GM19240 (cell line): ENCODE measurements at regions not wholly inside any gene's neighbourhood (a gene's known extent, or its start where the extent isn't known, plus 50 kb on each side); places are given as distances from the start of the nearest gene placed in this dataset.

Source experiments
- DNase-seq: peaks from one replicate; pipeline ENCODE4 v3.0.0; 2011; ENCODE audit warnings: low spot score; ENCODE audit not compliant: insufficient read length

DNA sequence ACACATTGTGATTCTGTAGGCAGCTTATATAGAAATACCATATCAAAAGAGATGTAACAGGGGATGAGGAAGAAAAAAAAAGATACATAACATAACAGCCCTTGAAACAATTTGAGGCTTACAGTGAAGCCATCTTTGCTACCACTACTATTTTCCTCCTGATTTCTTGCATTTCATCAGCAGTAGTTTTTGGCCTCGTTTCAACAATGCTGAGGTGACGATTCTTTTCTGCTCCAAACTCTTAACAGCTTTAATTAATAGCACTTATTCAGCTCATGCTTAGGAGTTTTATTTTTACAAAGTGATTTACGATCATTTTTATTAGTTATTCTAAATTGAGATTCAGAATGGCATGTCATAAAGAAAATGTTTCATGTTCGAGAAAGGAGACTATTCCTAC is 163.2 kb downstream of the DCK start:
- DNase-seq: no peak

GRCh38 chr4:71162386-71162785 is 168.9 kb downstream of the DCK start:
- no peak for DNase-seq

GRCh38 chr4:71163317-71163716 is 169.9 kb downstream of the DCK start:
- no peak for DNase-seq

DNA sequence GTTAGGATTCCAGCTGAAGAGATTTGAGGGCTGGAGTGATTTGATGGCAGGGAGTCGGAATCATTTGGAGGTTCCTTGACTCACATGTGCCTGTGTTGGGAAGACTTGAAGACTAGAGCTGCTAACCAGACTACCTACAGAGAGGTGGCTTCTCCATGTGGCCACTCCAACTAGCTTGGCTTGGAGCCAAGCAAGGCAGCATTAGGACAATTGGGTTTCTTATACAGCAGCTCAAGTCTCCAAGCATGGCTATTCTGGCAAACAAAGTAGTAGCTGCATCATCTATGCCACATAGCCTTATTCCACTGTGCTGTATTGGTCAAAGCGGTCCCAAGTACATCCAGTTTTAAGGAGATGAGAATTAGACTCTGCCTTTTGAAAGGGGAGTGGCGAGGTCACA is 171.7 kb upstream of the SLC4A4 start:
- no peak for DNase-seq

DNA sequence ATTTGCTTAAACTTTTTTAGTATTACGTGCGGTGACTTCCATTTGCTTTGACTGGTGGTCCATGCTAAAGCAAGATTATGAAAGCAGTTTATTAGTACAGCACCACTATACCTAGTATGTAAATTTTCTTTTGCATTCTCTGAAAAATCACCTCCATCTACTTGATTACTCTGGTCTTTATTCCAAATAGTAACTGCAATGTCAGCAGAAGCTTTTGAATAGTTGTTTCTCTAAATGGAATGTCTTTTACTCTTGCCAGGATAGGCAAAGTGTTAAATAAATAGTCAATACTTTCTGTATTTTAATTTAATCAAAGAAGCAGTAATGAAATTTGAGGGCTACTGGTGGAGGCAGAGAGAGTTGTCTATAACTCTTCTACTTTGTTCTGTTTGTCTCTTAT is 167.2 kb upstream of the SLC4A4 start:
- DNase-seq: no peak

- no peak for DNase-seq
Measured at GRCh38 chr4:71181332-71181731, 157.5 kb upstream of the SLC4A4 start.

- peak; percentile 48 for DNase-seq
Measured at GRCh38 chr4:71184195-71184781, 154.5 kb upstream of the SLC4A4 start.

GRCh38 chr4:71185037-71185436 is 153.8 kb upstream of the SLC4A4 start:
- no peak for DNase-seq

DNA sequence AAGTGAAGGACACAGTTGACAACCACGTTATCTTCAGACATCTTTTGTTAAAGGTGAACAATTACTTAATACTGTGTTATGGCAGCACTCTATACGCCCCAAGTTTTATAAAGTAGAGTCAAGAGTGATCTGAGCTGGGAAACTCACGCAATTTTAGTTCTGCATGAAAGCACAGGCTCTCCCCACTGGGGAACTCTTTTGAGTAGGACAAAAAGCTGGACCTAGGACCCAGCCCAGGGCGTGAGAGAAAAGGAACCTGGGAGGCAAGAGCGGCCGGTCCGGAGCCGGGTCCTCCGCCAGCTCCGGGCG is 152.6 kb upstream of the SLC4A4 start:
- DNase-seq: no peak

DNA sequence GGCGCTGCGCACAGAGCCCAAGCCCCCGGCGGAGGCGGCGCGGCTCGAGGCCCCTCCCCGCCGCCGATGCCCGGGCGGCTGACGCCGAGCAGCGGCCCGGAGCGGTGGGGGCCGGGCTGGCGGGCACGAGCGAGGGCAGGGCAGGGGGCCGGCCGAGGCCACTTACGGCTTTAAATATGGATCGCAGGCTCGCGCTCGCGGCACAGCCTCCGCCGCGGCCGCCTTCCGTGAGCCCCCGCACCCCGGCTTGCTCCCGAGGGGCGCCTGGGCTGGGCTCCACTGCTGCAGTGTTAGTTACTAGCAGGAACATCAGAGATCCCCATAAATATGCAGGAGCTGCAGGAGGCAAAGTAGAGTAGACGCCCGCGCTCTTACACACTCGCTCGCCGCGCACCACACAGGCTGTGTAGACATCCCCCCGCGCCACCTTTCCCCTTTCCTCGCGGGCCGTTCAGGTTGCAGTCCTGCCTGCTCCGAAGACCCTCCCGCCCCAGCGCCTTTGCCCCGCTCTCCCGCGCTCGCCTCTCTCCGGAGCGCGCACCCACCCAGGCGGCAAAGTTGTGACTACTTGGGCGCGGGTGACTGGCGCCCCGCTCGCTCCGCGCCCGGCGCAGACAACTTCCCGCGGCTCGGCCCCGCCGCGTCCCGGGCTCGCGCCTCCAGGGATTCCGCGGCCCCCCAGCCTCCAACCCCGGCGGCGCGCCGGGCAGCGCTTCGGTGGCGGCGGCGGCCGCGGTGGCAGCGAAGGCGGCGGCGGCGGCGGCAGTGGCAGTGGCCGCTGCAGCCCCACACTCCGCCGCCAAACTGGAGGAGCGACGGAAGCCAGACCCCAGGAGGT is 152.0 kb upstream of the SLC4A4 start:
- no peak for DNase-seq

GRCh38 chr4:71187404-71188155 is 151.2 kb upstream of the SLC4A4 start:
- no peak for DNase-seq

DNA sequence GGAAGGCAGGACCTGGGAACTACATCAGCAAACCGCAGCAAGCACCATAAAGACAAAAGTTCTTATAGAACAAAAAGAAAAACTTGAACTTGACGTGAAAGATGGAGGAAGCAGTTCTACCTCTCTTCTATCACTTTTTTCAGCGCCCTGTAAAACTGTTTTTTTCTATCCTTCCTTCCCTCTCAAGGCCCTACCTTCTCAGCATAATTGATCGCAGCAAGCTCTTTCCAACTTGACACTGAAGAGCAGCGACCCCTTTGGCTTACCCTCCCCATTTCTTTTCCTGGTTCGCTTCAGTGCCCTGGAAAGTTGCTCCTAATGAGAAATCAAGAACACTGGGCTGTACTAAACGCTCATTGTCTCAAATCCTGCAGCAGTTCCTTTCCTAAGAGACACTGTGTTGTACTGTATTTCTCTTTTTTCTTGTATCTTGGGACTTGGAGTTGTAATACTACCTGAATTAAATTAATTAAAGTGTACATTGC is 150.6 kb upstream of the SLC4A4 start:
- DNase-seq: no peak

DNA sequence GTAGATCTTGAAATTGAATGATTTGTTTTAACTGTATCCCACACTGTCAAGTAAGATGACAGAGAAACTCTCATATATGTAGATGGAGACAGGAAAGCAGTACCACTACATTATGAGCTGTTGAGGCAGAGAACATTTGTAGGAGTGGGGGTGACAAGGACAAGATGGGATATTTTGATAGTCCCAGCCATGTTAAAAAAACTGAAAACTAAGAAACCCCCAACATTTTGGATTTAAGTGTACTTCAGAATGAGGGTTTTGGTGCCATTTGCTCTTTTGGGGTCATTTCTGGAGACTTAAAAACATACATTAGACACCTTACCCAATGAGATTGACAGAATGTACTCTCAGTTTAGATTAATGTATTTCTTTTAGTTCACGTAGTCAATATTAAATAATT is 149.9 kb upstream of the SLC4A4 start:
- no peak for DNase-seq

- no peak for DNase-seq
Measured at GRCh38 chr4:71189471-71189870, 149.3 kb upstream of the SLC4A4 start.

- DNase-seq: no peak
Measured at GRCh38 chr4:71194454-71194853, 144.4 kb upstream of the SLC4A4 start.

DNA sequence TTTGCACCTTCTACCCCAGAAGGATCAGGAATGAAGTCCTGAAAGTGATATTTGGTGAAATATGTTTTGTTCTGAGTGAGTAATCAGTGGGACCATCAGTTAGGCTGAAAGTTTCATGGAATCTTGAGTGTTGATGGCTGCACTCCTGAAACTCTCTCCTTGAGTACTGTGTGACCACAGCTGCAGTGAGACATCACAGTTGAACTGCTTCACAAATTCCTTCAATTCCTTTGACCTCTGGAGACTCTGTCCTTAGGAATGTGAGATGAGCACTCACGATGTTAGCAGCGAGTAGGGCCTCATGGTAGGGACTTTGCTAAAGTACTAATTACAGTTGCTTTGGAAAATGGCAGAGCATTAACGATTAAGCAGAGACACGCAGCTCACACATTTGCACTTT is 142.9 kb upstream of the SLC4A4 start:
- no peak for DNase-seq

- no peak for DNase-seq
Measured at GRCh38 chr4:71198958-71199357, 139.9 kb upstream of the SLC4A4 start.

GRCh38 chr4:71201057-71201456 is 137.8 kb upstream of the SLC4A4 start:
- DNase-seq: no peak

DNA sequence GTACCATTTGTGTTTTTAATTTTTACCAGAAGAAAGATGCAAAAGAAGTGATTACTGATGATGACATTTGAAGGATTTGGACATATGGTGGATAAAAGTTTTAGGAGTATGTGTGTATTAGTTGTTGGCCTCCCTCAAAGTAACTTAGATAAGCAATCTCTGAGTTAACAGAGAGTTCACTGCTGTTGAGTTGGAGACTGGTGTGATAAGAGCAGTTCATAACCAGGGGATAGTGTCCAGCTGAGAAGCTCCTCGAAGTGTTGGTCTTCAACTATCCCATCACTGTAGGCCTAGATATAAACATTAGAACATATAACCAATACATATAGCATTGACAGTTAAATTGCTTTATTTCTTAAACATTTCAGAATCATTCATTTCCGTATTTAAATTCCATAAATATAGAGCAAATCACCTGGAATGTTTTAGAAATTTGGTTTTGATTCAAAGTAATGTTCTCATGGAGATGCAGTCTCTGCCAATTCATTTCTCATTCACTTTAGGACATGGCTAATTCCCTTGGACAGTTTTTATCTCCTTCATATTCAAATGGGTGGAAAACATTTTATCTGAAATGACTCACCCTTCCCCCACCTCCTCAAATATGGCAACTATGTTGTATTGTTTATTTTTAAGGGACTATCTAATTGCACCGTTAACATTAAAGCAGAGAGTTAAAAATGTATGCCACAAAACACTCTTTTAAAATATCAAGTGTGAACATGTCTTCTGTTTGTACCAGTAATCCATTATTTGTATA is 136.8 kb upstream of the SLC4A4 start:
- no peak for DNase-seq

DNA sequence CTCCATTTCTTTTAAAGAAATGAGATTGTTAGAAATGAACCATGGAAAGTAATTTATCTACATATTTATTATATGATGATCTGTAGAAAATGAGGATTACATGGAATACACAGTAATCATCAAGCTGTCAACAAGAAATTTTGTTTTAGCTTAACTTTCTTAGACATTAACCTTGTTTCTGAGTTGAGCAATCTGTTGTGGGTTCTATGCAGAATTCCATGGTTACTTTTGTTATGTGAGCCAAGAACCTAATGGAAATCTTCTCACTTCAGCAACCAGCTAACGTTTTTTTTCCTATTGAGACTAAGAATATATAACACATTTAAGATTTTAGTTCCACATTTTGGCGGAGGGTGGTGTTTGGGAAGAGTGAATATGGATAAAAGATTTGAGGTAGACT is 136.1 kb upstream of the SLC4A4 start:
- DNase-seq: no peak

GRCh38 chr4:71204056-71204455 is 134.8 kb upstream of the SLC4A4 start:
- DNase-seq: no peak

- DNase-seq: no peak
Measured at GRCh38 chr4:71206763-71207162, 132.1 kb upstream of the SLC4A4 start.
